Skeletal muscle satellite cell (primary cell): ENCODE measurements at regions not wholly inside any gene's neighbourhood (a gene's known extent, or its start where the extent isn't known, plus 50 kb on each side); places are given as distances from the start of the nearest gene placed in this dataset.

Experiments used
- H3K27me3 ChIP-seq: 2 replicates; pipeline ENCODE4 v1.7.0; 2013; ENCODE audit warnings: low read length; ENCODE audit not compliant: control insufficient read depth, insufficient read depth
- H3K36me3 ChIP-seq: 2 replicates; pipeline ENCODE4 v1.7.0; 2013; ENCODE audit warnings: mild to moderate bottlenecking, control low read depth, low read length; ENCODE audit not compliant: insufficient read depth
- H3K4me1 ChIP-seq: 2 replicates; pipeline ENCODE4 v1.7.0; 2013; ENCODE audit warnings: low read length; ENCODE audit not compliant: control insufficient read depth, insufficient read depth
- H3K4me2 ChIP-seq: 2 replicates; pipeline ENCODE4 v1.7.0; 2013; ENCODE audit warnings: mild to moderate bottlenecking, low read length
- H3K4me3 ChIP-seq: 2 replicates; pipeline ENCODE4 v1.7.0; 2013; ENCODE audit warnings: low read length
- H3K9ac ChIP-seq: 2 replicates; pipeline ENCODE4 v1.7.0; 2013; ENCODE audit warnings: mild to moderate bottlenecking, low read depth, low read length, moderate library complexity
- H3K9me3 ChIP-seq: replicated peaks from 2 replicates; pipeline ENCODE4 v1.7.0; 2013; ENCODE audit warnings: mild to moderate bottlenecking, control low read depth, low read length

- H3K9me3 ChIP-seq, result no peaks in the 10 kb centered on the region
- no peaks in the 10 kb centered on the region for H3K36me3 ChIP-seq
- H3K4me1 ChIP-seq, result no peaks in the 10 kb centered on the region
- H3K4me2 ChIP-seq, result no peak overlapping the region
- no peak overlapping the region for H3K9ac ChIP-seq
- H3K27me3 ChIP-seq, result no peaks in the 10 kb centered on the region
- H3K4me3 ChIP-seq, result no peak overlapping the region
Measured at GRCh38 chr3:117297065-117297464, 587.5 kb downstream of the TUSC7 start.

GRCh38 chr3:117297541-117297940, 588.0 kb downstream of the TUSC7 start:
- Histone ChIP-seq H3K4me3 (no peak overlapping the region), H3K9ac (no peak overlapping the region), H3K36me3 (no peaks in the 10 kb centered on the region), H3K4me1 (no peaks in the 10 kb centered on the region), H3K9me3 (no peaks in the 10 kb centered on the region), H3K27me3 (no peaks in the 10 kb centered on the region), H3K4me2 (no peak overlapping the region)

GRCh38 chr3:117298273-117298672, 588.7 kb downstream of the TUSC7 start:
- H3K4me3 ChIP-seq, result no peak overlapping the region
- no peaks in the 10 kb centered on the region for H3K4me1 ChIP-seq
- H3K4me2 ChIP-seq, result no peak overlapping the region
- H3K36me3 ChIP-seq, result no peaks in the 10 kb centered on the region
- no peaks in the 10 kb centered on the region for H3K9me3 ChIP-seq
- no peak overlapping the region for H3K9ac ChIP-seq
- H3K27me3 ChIP-seq, result no peaks in the 10 kb centered on the region

GRCh38 chr3:117302428-117302827, 592.8 kb downstream of the TUSC7 start:
- no peaks in the 10 kb centered on the region for H3K9me3 ChIP-seq
- no peaks in the 10 kb centered on the region for H3K36me3 ChIP-seq
- H3K27me3 ChIP-seq, result no peaks in the 10 kb centered on the region
- no peak overlapping the region for H3K4me2 ChIP-seq
- H3K4me1 ChIP-seq, result no peaks in the 10 kb centered on the region
- no peak overlapping the region for H3K4me3 ChIP-seq
- H3K9ac ChIP-seq, result no peak overlapping the region

- no peaks in the 10 kb centered on the region for H3K4me1 ChIP-seq
- no peaks in the 10 kb centered on the region for H3K27me3 ChIP-seq
- no peak overlapping the region for H3K4me3 ChIP-seq
- no peaks in the 10 kb centered on the region for H3K36me3 ChIP-seq
- H3K9me3 ChIP-seq, result no peaks in the 10 kb centered on the region
- H3K9ac ChIP-seq, result no peak overlapping the region
- H3K4me2 ChIP-seq, result no peak overlapping the region
Measured at GRCh38 chr3:117303443-117303842, 593.9 kb downstream of the TUSC7 start.

GRCh38 chr3:117304681-117305080, 595.1 kb downstream of the TUSC7 start:
- Histone ChIP-seq H3K27me3 (no peaks in the 10 kb centered on the region), H3K9me3 (no peaks in the 10 kb centered on the region)

GRCh38 chr3:117305681-117306080, 596.1 kb downstream of the TUSC7 start:
- H3K9ac ChIP-seq, result no peak overlapping the region
- no peak overlapping the region for H3K4me2 ChIP-seq
- H3K9me3 ChIP-seq, result no peaks in the 10 kb centered on the region
- H3K4me3 ChIP-seq, result no peak overlapping the region
- H3K4me1 ChIP-seq, result no peaks in the 10 kb centered on the region
- no peaks in the 10 kb centered on the region for H3K27me3 ChIP-seq
- H3K36me3 ChIP-seq, result no peaks in the 10 kb centered on the region

More at GRCh38 chr3:117304681-117305080, 595.1 kb downstream of the TUSC7 start:
- Histone ChIP-seq H3K36me3 (no peaks in the 10 kb centered on the region), H3K4me2 (no peak overlapping the region), H3K4me1 (no peaks in the 10 kb centered on the region), H3K9ac (no peak overlapping the region), H3K4me3 (no peak overlapping the region)

- H3K4me3 ChIP-seq, result no peak overlapping the region
- no peaks in the 10 kb centered on the region for H3K36me3 ChIP-seq
- no peak overlapping the region for H3K4me2 ChIP-seq
- H3K9ac ChIP-seq, result no peak overlapping the region
- H3K4me1 ChIP-seq, result no peaks in the 10 kb centered on the region
- no peaks in the 10 kb centered on the region for H3K27me3 ChIP-seq
- no peaks in the 10 kb centered on the region for H3K9me3 ChIP-seq
Measured at GRCh38 chr3:117306299-117306698, 596.7 kb downstream of the TUSC7 start.

GRCh38 chr3:117308353-117308752, 598.8 kb downstream of the TUSC7 start:
- no peak overlapping the region for H3K4me3 ChIP-seq
- no peak overlapping the region for H3K9ac ChIP-seq
- H3K4me2 ChIP-seq, result no peak overlapping the region
- no peaks in the 10 kb centered on the region for H3K27me3 ChIP-seq
- no peaks in the 10 kb centered on the region for H3K4me1 ChIP-seq
- H3K9me3 ChIP-seq, result no peaks in the 10 kb centered on the region
- no peaks in the 10 kb centered on the region for H3K36me3 ChIP-seq

- H3K9ac ChIP-seq, result no peak overlapping the region
- no peaks in the 10 kb centered on the region for H3K36me3 ChIP-seq
Measured at GRCh38 chr3:117308756-117309155, 599.2 kb downstream of the TUSC7 start.

GRCh38 chr3:117310536-117310935, 601.0 kb downstream of the TUSC7 start:
- Histone ChIP-seq H3K4me1 (no peaks in the 10 kb centered on the region), H3K36me3 (no peaks in the 10 kb centered on the region), H3K9ac (no peak overlapping the region), H3K9me3 (no peaks in the 10 kb centered on the region), H3K27me3 (no peaks in the 10 kb centered on the region), H3K4me2 (no peak overlapping the region), H3K4me3 (no peak overlapping the region)

More at GRCh38 chr3:117308756-117309155, 599.2 kb downstream of the TUSC7 start:
- Histone ChIP-seq H3K4me2 (no peak overlapping the region), H3K9me3 (no peaks in the 10 kb centered on the region), H3K4me1 (no peaks in the 10 kb centered on the region), H3K4me3 (no peak overlapping the region), H3K27me3 (no peaks in the 10 kb centered on the region)

- Histone ChIP-seq H3K9me3 (no peaks in the 10 kb centered on the region), H3K9ac (no peak overlapping the region), H3K4me2 (no peak overlapping the region), H3K4me3 (no peak overlapping the region), H3K4me1 (no peaks in the 10 kb centered on the region), H3K36me3 (no peaks in the 10 kb centered on the region), H3K27me3 (peaks cover 3% of the 10 kb centered on the region)
Measured at GRCh38 chr3:117314441-117315150, 605.0 kb downstream of the TUSC7 start.
